Astrocyte of the spinal cord (primary cell): ENCODE measurements at regions not wholly inside any gene's neighbourhood (a gene's known extent, or its start where the extent isn't known, plus 50 kb on each side); places are given as distances from the start of the nearest gene placed in this dataset.

Experiments
- DNase-seq: peaks from one replicate; pipeline ENCODE4 v3.0.0; 2011; ENCODE audit warnings: low read depth, low spot score
- H3K4me3 ChIP-seq: 2 replicates; pipeline ENCODE4 v1.5.1; 2011; ENCODE audit warnings: low read depth, mild to moderate bottlenecking, low read length, moderate library complexity
- in situ Hi-C: cut with HindIII; loops from 2 replicates; pipeline ENCODE4 v1.10.0; 2017; ENCODE audit warnings: low sequenced_read_pairs
- TF ChIP-seq, protein P1 (sequence below): IDR thresholded peaks from 2 replicates; pipeline ENCODE4 v1.5.1; 2012; ENCODE audit warnings: low read depth, mild to moderate bottlenecking, low read length, inconsistent platforms

DNA sequence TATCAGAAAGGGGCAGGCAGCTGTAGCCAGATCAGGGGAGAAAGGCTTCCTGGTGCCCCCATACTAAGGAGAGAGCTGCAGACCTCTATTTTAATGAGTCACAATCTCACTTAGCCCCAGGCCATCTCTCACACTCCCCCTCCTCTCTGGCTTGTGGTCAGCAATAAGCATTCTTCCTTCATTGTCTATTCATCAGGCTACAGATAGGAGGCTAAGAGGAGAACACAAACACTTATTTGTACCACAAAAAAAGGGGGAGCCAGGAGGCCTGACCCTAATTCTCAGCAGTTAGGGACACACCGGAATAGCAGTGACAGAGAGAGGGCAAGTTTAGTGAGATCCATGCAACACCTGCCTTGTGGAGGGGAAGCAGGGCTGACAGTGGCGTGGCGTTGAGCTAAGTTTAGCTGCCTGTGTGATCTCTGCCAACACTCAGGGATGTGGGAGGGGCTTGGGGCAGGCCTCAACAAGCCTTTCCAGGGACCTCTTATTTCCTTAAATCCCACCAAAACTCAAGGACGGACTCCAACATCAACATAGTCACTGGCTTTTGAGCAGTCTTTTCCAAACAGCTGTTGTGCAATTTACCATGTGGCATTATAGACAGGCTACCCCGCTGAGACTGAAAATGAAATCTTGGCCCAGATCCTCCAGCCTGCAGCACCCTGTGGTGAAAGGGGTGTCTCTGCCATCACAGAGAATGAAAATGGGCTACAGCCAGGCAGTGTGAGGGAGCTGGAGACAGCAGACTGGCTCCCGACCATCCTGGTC, 191.9 kb upstream of the TSC22D2 start:
- no peak overlapping the region for H3K4me3 ChIP-seq
- DNase-seq: peak; percentile 90
- in situ Hi-C loops: no loop called here
- TF ChIP-seq, protein P1, sequence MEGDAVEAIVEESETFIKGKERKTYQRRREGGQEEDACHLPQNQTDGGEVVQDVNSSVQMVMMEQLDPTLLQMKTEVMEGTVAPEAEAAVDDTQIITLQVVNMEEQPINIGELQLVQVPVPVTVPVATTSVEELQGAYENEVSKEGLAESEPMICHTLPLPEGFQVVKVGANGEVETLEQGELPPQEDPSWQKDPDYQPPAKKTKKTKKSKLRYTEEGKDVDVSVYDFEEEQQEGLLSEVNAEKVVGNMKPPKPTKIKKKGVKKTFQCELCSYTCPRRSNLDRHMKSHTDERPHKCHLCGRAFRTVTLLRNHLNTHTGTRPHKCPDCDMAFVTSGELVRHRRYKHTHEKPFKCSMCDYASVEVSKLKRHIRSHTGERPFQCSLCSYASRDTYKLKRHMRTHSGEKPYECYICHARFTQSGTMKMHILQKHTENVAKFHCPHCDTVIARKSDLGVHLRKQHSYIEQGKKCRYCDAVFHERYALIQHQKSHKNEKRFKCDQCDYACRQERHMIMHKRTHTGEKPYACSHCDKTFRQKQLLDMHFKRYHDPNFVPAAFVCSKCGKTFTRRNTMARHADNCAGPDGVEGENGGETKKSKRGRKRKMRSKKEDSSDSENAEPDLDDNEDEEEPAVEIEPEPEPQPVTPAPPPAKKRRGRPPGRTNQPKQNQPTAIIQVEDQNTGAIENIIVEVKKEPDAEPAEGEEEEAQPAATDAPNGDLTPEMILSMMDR: no peak

DNA sequence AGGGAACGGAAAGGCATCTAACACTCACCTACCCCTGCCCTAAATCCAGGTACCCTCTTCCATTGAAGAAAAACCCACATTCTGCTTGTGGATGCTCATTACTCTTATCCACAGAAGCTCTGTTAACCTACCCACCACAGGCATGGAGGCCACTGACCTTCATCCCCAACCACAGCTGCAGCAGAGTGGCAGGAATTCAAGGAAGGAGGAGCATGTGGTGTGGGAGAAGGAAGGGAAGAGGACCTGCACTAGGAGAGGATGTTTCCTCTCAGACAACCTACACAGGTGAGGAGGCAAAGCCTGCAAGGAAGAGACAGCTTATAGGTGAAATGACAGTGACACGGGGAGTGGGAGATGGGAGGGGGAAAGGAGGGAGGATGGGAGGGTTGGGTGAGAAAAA, 192.5 kb upstream of the TSC22D2 start:
- TF ChIP-seq, protein P1: no peak
- H3K4me3 ChIP-seq: no peak overlapping the region
- DNase-seq: peak; percentile 50
- in situ Hi-C loops: no loop called here

GRCh38 chr3:150213577-150213976, 194.5 kb upstream of the TSC22D2 start:
- no peak for DNase-seq
- TF ChIP-seq, protein P1: no peak
- H3K4me3 ChIP-seq: no peak overlapping the region
- in situ Hi-C loops: no loop called here

DNA sequence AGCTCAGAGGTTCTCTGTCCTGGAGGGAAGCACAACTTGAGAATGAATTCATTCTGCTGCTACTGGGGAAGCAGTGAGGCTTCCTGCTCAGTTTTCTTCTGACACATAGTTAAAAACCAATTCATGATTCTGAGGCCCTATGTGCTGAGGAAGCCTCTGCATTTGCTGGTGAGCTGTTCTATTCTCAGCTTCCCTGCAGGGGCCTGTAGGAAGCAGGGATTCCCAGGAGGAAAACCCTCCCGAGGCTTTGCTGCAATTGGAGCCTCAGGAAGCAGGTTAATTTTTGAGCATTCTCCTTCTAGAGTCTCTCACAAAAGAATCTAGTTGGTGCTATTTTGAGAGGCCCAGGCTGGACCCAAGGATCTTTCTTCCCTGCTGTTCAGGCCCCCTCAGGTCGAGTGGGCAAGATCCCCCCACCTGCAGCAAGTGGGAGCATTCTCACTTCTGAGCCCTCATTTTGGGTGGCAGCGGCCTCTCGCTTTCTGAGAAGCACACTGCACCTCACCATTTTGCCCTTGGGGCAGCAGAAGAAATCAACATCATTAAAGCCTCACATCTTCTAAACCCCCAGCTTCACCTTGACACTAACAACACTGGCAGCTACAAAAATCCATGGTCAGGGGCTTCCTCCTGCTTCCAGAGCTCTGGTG, 197.5 kb upstream of the TSC22D2 start:
- no peak overlapping the region for H3K4me3 ChIP-seq
- TF ChIP-seq, protein P1: no peak
- no peak for DNase-seq
- in situ Hi-C loops: no loop called here

DNA sequence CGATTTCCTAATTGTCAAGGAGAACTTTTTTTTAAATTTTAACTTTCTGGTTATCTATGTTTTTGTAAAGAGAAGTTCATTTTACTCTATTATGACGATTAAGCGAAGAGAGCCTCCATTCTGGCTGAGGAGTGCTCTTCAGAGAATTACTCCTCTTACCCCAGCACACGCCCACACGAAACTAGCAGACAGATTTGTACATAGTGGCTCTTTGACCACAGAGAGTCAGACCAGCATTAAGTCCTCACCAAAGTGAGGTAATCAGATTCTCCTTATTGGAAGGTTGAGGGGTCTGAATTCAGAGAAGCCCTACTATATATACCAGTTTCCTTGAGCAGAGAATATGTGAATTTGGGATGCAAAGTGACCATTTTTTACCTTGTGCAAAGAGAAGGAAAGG, 204.8 kb upstream of the TSC22D2 start:
- H3K4me3 ChIP-seq: no peak overlapping the region
- no peak for DNase-seq
- in situ Hi-C loops: no loop called here
- TF ChIP-seq, protein P1: no peak

DNA sequence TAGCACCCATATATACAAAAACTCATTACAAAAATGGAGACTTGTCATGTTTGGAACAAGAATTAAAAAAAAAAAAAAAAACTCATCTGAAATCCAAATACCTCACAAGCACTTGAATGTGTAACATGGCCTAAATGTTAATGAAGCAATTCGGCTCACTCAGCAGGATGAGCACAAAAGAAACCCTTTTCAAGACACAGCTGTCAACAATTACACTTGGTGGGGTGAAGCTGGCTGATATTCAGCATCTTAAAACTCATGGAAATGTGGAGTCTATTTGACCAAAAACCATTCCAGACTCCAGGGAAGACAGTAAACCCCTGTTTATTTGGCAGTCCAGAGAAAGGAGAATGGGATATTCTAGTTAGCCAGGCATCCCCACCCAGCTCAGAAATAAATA, 205.4 kb upstream of the TSC22D2 start:
- no peak for DNase-seq
- TF ChIP-seq, protein P1: no peak
- in situ Hi-C loops: no loop called here
- no peak overlapping the region for H3K4me3 ChIP-seq
